ENCODE measurements at regions not wholly inside any gene's neighbourhood (a gene's known extent, or its start where the extent isn't known, plus 50 kb on each side); places are given as distances from the start of the nearest gene placed in this dataset.

DNA sequence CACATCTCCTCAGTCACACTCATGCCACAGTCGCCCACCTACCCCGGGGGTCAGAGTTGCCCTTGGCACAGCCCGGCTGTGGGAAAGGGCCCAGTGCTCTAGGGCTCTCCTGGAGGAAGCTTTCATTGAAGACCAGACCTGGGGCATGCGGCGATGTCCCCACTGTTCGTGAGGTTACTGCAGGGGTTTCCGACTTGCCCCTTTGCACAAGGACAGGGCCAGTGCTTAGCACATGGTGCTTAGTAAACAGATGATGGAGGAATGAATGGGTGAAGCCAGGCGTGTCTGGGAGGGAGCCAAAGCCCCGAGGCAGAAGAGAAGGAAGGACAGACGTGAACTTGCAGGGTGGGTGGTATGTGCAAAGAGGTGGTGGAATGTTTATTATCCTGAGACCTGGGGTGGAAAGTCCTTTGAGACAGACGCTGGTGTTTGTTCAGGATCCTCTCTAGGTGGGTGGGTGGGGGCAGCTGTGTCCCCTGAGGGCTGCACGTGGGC lies 205.9 kb upstream of the ARL4C start:
- no peaks in the 10 kb centered on the region for H3K27me3 ChIP-seq (replicated peaks; ENCODE audit: control insufficient read depth, insufficient read depth, low read length)
- Mint-ChIP-seq H3K4me3 (ENCODE audit: unreplicated experiment) (no peak overlapping the region), H3K4me1 (ENCODE audit: low read depth, unreplicated experiment) (peaks cover 10% of the 10 kb centered on the region), H3K27ac (ENCODE audit: unreplicated experiment) (no peak overlapping the region), H3K27me3 (ENCODE audit: insufficient read depth, unreplicated experiment) (no peaks in the 10 kb centered on the region), H3K9me3 (ENCODE audit: unreplicated experiment) (peaks cover 12% of the 10 kb centered on the region), H3K36me3 (ENCODE audit: insufficient read depth, unreplicated experiment) (no peaks in the 10 kb centered on the region)
- ChIA-PET CTCF (interaction anchor here (0.7 kb wide), 1 partner anchor 403 kb away, joined by 3 read pairs; no protein-coding TSS in a partner anchor), POLR2A (no interaction called here)
- no peaks in the 10 kb centered on the region; the same call in 1 of the 2 replicates for H3K9me3 ChIP-seq
- BruUV-seq (replicated peaks) = no TSS peak
- peaks cover 4% of the 10 kb centered on the region; the same call in 1 of the 2 replicates for H3K4me1 ChIP-seq
- no peak overlapping the region for H3K4me3 ChIP-seq (ENCODE audit: low read depth, low read length)
- intact Hi-C loops (cut with micrococcal nuclease; ENCODE audit: unreplicated experiment) = no loop called here
- no peaks in the 10 kb centered on the region for H3K36me3 ChIP-seq (ENCODE audit: control insufficient read depth, insufficient read depth, low read length)
- TF ChIP-seq, protein P1, sequence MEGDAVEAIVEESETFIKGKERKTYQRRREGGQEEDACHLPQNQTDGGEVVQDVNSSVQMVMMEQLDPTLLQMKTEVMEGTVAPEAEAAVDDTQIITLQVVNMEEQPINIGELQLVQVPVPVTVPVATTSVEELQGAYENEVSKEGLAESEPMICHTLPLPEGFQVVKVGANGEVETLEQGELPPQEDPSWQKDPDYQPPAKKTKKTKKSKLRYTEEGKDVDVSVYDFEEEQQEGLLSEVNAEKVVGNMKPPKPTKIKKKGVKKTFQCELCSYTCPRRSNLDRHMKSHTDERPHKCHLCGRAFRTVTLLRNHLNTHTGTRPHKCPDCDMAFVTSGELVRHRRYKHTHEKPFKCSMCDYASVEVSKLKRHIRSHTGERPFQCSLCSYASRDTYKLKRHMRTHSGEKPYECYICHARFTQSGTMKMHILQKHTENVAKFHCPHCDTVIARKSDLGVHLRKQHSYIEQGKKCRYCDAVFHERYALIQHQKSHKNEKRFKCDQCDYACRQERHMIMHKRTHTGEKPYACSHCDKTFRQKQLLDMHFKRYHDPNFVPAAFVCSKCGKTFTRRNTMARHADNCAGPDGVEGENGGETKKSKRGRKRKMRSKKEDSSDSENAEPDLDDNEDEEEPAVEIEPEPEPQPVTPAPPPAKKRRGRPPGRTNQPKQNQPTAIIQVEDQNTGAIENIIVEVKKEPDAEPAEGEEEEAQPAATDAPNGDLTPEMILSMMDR (IDR thresholded peaks at IDR 0.05; ENCODE audit: insufficient read depth in 1 of 2, low read depth in 1 of 2, low read length in 1 of 2, severe bottlenecking in 1 of 2, unreplicated experiment in 1 of 2) = no peak
- peak; percentile 20 to 44 for DNase-seq

- H3K36me3 ChIP-seq (ENCODE audit: control insufficient read depth, insufficient read depth, low read length) = no peaks in the 10 kb centered on the region
- H3K27me3 ChIP-seq (replicated peaks; ENCODE audit: control insufficient read depth, insufficient read depth, low read length) = no peaks in the 10 kb centered on the region
- H3K9me3 ChIP-seq = peaks cover 3% of the 10 kb centered on the region
- no peak overlapping the region for H3K4me3 ChIP-seq (ENCODE audit: low read depth, low read length)
- Mint-ChIP-seq H3K36me3 (ENCODE audit: insufficient read depth, unreplicated experiment) (no peaks in the 10 kb centered on the region), H3K4me1 (ENCODE audit: low read depth, unreplicated experiment) (peaks cover 10% of the 10 kb centered on the region), H3K9me3 (ENCODE audit: unreplicated experiment) (peaks cover 15% of the 10 kb centered on the region), H3K27ac (ENCODE audit: unreplicated experiment) (no peak overlapping the region), H3K27me3 (ENCODE audit: insufficient read depth, unreplicated experiment) (no peaks in the 10 kb centered on the region), H3K4me3 (ENCODE audit: unreplicated experiment) (no peak overlapping the region)
- peaks cover 4% of the 10 kb centered on the region; the same call in 1 of the 2 replicates for H3K4me1 ChIP-seq
- BruUV-seq (replicated peaks) = no TSS peak
- intact Hi-C loops (cut with micrococcal nuclease; ENCODE audit: unreplicated experiment) = no loop called here
- DNase-seq = no peak
- TF ChIP-seq, protein P1 (IDR thresholded peaks at IDR 0.05; ENCODE audit: insufficient read depth in 1 of 2, low read depth in 1 of 2, low read length in 1 of 2, severe bottlenecking in 1 of 2, unreplicated experiment in 1 of 2) = no peak
- ChIA-PET POLR2A (no interaction called here), CTCF (no interaction called here)
These were observed 205.0 kb upstream of the ARL4C start for GRCh38 chr2:234701841-234702240.

GRCh38 chr2:234701421-234701820 lies 204.5 kb upstream of the ARL4C start:
- POLR2A ChIA-PET = no interaction called here
- no peaks in the 10 kb centered on the region for H3K36me3 ChIP-seq (ENCODE audit: control insufficient read depth, insufficient read depth, low read length)
- H3K4me3 ChIP-seq (ENCODE audit: low read depth, low read length) = no peak overlapping the region
- intact Hi-C loops (cut with micrococcal nuclease; ENCODE audit: unreplicated experiment) = no loop called here
- TF ChIP-seq, protein P1 (IDR thresholded peaks at IDR 0.05; ENCODE audit: insufficient read depth in 1 of 2, low read depth in 1 of 2, low read length in 1 of 2, severe bottlenecking in 1 of 2, unreplicated experiment in 1 of 2) = no peak
- CTCF ChIA-PET = no interaction called here
- H3K4me3 Mint-ChIP-seq (ENCODE audit: unreplicated experiment) = no peak overlapping the region
- H3K9me3 ChIP-seq = peaks cover 6% of the 10 kb centered on the region
- H3K36me3 Mint-ChIP-seq (ENCODE audit: insufficient read depth, unreplicated experiment) = no peaks in the 10 kb centered on the region
- H3K4me1 ChIP-seq = peaks cover 4% of the 10 kb centered on the region; the same call in 1 of the 2 replicates
- DNase-seq = no peak
- no peaks in the 10 kb centered on the region for H3K27me3 ChIP-seq (replicated peaks; ENCODE audit: control insufficient read depth, insufficient read depth, low read length)
- H3K4me1 Mint-ChIP-seq (ENCODE audit: low read depth, unreplicated experiment) = peaks cover 10% of the 10 kb centered on the region
- H3K27ac Mint-ChIP-seq (ENCODE audit: unreplicated experiment) = no peak overlapping the region
- no peaks in the 10 kb centered on the region for H3K27me3 Mint-ChIP-seq (ENCODE audit: insufficient read depth, unreplicated experiment)
- peaks cover 19% of the 10 kb centered on the region for H3K9me3 Mint-ChIP-seq (ENCODE audit: unreplicated experiment)
- no TSS peak for BruUV-seq (replicated peaks)
